ENCODE measurements at regions not wholly inside any gene's neighbourhood (a gene's known extent, or its start where the extent isn't known, plus 50 kb on each side); places are given as distances from the start of the nearest gene placed in this dataset.

GRCh38 chr10:42732266-42732665 is 50.3 kb upstream of the BMS1 start:
- Mint-ChIP-seq H3K9me3 (peaks cover 76% of the 10 kb centered on the region), H3K36me3 (ENCODE audit: low read depth) (peaks cover 13% of the 10 kb centered on the region; the same call in 2 of the 3 replicates), H3K27ac (no peak overlapping the region), H3K4me1 (no peaks in the 10 kb centered on the region), H3K27me3 (ENCODE audit: insufficient read depth, low read depth, poor library complexity) (no peaks in the 10 kb centered on the region), H3K4me3 (no peak overlapping the region)
- H4K20me1 ChIP-seq (replicated peaks; ENCODE audit: insufficient read depth): no peaks in the 10 kb centered on the region
- no peak overlapping the region for H3K4me3 ChIP-seq
- no peaks in the 10 kb centered on the region for H3K4me1 ChIP-seq (ENCODE audit: insufficient read depth)
- no peaks in the 10 kb centered on the region for H3K79me2 ChIP-seq (replicated peaks; ENCODE audit: insufficient read depth)
- no peaks in the 10 kb centered on the region for H3K9me2 ChIP-seq (ENCODE audit: insufficient read depth)
- no peak overlapping the region for H3K4me2 ChIP-seq
- no peaks in the 10 kb centered on the region for H3K36me3 ChIP-seq (ENCODE audit: insufficient read depth)
- no peak overlapping the region for H3K27ac ChIP-seq (ENCODE audit: low read depth)
- ATAC-seq (no peak), DNase-seq (ENCODE audit: low spot score) (no peak)
- H2AFZ ChIP-seq: no peak overlapping the region
- H3K27me3 ChIP-seq (ENCODE audit: insufficient read depth): no peaks in the 10 kb centered on the region
- no peak for TF ChIP-seq ZNF114 (CRISPR knock-in tag; IDR thresholded peaks at IDR 0.05)
- no peak for TF ChIP-seq JUNB (IDR thresholded peaks at IDR 0.05; ENCODE audit: unreplicated experiment)
- TF ChIP-seq, protein P1, sequence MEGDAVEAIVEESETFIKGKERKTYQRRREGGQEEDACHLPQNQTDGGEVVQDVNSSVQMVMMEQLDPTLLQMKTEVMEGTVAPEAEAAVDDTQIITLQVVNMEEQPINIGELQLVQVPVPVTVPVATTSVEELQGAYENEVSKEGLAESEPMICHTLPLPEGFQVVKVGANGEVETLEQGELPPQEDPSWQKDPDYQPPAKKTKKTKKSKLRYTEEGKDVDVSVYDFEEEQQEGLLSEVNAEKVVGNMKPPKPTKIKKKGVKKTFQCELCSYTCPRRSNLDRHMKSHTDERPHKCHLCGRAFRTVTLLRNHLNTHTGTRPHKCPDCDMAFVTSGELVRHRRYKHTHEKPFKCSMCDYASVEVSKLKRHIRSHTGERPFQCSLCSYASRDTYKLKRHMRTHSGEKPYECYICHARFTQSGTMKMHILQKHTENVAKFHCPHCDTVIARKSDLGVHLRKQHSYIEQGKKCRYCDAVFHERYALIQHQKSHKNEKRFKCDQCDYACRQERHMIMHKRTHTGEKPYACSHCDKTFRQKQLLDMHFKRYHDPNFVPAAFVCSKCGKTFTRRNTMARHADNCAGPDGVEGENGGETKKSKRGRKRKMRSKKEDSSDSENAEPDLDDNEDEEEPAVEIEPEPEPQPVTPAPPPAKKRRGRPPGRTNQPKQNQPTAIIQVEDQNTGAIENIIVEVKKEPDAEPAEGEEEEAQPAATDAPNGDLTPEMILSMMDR (conservative IDR thresholded peaks at IDR 0.05; ENCODE audit: low read depth in 2 of 2): no peak
- TF ChIP-seq, protein P2, sequence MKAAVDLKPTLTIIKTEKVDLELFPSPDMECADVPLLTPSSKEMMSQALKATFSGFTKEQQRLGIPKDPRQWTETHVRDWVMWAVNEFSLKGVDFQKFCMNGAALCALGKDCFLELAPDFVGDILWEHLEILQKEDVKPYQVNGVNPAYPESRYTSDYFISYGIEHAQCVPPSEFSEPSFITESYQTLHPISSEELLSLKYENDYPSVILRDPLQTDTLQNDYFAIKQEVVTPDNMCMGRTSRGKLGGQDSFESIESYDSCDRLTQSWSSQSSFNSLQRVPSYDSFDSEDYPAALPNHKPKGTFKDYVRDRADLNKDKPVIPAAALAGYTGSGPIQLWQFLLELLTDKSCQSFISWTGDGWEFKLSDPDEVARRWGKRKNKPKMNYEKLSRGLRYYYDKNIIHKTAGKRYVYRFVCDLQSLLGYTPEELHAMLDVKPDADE (IDR thresholded peaks at IDR 0.05): no peak
- TF ChIP-seq, protein P3, sequence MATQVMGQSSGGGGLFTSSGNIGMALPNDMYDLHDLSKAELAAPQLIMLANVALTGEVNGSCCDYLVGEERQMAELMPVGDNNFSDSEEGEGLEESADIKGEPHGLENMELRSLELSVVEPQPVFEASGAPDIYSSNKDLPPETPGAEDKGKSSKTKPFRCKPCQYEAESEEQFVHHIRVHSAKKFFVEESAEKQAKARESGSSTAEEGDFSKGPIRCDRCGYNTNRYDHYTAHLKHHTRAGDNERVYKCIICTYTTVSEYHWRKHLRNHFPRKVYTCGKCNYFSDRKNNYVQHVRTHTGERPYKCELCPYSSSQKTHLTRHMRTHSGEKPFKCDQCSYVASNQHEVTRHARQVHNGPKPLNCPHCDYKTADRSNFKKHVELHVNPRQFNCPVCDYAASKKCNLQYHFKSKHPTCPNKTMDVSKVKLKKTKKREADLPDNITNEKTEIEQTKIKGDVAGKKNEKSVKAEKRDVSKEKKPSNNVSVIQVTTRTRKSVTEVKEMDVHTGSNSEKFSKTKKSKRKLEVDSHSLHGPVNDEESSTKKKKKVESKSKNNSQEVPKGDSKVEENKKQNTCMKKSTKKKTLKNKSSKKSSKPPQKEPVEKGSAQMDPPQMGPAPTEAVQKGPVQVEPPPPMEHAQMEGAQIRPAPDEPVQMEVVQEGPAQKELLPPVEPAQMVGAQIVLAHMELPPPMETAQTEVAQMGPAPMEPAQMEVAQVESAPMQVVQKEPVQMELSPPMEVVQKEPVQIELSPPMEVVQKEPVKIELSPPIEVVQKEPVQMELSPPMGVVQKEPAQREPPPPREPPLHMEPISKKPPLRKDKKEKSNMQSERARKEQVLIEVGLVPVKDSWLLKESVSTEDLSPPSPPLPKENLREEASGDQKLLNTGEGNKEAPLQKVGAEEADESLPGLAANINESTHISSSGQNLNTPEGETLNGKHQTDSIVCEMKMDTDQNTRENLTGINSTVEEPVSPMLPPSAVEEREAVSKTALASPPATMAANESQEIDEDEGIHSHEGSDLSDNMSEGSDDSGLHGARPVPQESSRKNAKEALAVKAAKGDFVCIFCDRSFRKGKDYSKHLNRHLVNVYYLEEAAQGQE (IDR thresholded peaks at IDR 0.05; ENCODE audit: unreplicated experiment): no peak
- TF ChIP-seq, protein P4, sequence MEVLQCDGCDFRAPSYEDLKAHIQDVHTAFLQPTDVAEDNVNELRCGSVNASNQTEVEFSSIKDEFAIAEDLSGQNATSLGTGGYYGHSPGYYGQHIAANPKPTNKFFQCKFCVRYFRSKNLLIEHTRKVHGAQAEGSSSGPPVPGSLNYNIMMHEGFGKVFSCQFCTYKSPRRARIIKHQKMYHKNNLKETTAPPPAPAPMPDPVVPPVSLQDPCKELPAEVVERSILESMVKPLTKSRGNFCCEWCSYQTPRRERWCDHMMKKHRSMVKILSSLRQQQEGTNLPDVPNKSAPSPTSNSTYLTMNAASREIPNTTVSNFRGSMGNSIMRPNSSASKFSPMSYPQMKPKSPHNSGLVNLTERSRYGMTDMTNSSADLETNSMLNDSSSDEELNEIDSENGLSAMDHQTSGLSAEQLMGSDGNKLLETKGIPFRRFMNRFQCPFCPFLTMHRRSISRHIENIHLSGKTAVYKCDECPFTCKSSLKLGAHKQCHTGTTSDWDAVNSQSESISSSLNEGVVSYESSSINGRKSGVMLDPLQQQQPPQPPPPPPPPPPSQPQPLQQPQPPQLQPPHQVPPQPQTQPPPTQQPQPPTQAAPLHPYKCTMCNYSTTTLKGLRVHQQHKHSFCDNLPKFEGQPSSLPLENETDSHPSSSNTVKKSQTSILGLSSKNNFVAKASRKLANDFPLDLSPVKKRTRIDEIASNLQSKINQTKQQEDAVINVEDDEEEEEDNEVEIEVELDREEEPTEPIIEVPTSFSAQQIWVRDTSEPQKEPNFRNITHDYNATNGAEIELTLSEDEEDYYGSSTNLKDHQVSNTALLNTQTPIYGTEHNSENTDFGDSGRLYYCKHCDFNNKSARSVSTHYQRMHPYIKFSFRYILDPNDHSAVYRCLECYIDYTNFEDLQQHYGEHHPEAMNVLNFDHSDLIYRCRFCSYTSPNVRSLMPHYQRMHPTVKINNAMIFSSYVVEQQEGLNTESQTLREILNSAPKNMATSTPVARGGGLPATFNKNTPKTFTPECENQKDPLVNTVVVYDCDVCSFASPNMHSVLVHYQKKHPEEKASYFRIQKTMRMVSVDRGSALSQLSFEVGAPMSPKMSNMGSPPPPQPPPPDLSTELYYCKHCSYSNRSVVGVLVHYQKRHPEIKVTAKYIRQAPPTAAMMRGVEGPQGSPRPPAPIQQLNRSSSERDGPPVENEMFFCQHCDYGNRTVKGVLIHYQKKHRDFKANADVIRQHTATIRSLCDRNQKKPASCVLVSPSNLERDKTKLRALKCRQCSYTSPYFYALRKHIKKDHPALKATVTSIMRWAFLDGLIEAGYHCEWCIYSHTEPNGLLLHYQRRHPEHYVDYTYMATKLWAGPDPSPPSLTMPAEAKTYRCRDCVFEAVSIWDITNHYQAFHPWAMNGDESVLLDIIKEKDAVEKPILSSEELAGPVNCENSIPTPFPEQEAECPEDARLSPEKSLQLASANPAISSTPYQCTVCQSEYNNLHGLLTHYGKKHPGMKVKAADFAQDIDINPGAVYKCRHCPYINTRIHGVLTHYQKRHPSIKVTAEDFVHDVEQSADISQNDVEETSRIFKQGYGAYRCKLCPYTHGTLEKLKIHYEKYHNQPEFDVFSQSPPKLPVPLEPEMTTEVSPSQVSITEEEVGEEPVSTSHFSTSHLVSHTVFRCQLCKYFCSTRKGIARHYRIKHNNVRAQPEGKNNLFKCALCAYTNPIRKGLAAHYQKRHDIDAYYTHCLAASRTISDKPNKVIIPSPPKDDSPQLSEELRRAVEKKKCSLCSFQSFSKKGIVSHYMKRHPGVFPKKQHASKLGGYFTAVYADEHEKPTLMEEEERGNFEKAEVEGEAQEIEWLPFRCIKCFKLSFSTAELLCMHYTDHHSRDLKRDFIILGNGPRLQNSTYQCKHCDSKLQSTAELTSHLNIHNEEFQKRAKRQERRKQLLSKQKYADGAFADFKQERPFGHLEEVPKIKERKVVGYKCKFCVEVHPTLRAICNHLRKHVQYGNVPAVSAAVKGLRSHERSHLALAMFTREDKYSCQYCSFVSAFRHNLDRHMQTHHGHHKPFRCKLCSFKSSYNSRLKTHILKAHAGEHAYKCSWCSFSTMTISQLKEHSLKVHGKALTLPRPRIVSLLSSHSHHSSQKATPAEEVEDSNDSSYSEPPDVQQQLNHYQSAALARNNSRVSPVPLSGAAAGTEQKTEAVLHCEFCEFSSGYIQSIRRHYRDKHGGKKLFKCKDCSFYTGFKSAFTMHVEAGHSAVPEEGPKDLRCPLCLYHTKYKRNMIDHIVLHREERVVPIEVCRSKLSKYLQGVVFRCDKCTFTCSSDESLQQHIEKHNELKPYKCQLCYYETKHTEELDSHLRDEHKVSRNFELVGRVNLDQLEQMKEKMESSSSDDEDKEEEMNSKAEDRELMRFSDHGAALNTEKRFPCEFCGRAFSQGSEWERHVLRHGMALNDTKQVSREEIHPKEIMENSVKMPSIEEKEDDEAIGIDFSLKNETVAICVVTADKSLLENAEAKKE (CRISPR knock-in tag; IDR thresholded peaks at IDR 0.05): no peak
- no peak for TF ChIP-seq POLR2AphosphoS5 (IDR thresholded peaks at IDR 0.05; ENCODE audit: low read depth)
- no peaks in the 10 kb centered on the region for H3F3A ChIP-seq (replicated peaks; ENCODE audit: low read depth)
